Midbrain (tissue), 1 donor: ENCODE measurements at regions not wholly inside any gene's neighbourhood (a gene's known extent, or its start where the extent isn't known, plus 50 kb on each side); places are given as distances from the start of the nearest gene placed in this dataset.

ENCODE experiments used
- DNase-seq: peaks from one replicate; lab custom pipeline; 2025; lab: John Stamatoyannopoulos, UW

DNA sequence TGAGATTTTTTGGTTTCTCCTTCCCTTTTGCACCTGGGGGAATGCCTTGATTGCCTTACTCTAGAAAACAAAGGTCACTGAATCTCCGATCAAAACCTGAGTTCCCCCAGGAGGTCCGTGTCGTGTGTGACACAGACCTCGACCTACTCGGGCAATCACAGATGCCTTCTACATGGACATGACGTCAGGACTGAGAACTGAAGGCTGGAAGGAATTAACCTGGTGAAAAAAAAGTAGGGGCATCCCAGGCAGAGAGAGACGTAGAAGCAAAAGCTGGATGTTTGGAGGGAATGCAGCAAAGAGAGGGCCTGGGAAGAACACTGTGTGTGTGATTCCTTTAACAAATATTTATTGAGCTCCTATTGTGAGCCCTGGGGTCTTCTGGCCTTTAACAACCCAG, 178.0 kb downstream of the PRDM2 start:
- DNase-seq = no peak

DNA sequence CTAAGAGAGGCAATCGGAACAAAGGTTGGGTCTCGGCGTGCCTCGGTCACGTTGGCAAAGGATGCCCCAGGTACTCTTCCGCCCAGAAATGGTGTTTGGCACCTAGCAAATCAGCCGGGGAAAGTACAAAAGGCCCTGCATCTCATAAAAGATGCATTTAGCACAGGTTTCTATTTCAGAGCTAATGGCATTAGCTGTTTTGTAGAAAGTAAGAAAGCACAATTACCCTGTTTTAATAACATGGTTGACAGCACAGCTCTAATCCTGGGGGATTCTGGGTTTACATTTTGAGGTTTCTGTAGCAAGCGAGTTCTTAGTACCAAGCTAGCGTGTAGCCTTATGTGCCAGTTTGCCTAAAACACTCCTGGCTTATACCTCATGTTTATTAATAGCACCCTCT, 178.5 kb downstream of the PRDM2 start:
- no peak for DNase-seq

- DNase-seq = no peak
Measured at GRCh38 chr1:13881385-13882088, 181.5 kb downstream of the PRDM2 start.

- no peak for DNase-seq
Measured at GRCh38 chr1:13888351-13888986, 188.5 kb downstream of the PRDM2 start.

GRCh38 chr1:13889495-13889894, 189.5 kb downstream of the PRDM2 start:
- DNase-seq = no peak

- DNase-seq = no peak
Measured at GRCh38 chr1:13890766-13891165, 190.8 kb downstream of the PRDM2 start.

GRCh38 chr1:13892198-13892597, 192.2 kb downstream of the PRDM2 start:
- DNase-seq = no peak

DNA sequence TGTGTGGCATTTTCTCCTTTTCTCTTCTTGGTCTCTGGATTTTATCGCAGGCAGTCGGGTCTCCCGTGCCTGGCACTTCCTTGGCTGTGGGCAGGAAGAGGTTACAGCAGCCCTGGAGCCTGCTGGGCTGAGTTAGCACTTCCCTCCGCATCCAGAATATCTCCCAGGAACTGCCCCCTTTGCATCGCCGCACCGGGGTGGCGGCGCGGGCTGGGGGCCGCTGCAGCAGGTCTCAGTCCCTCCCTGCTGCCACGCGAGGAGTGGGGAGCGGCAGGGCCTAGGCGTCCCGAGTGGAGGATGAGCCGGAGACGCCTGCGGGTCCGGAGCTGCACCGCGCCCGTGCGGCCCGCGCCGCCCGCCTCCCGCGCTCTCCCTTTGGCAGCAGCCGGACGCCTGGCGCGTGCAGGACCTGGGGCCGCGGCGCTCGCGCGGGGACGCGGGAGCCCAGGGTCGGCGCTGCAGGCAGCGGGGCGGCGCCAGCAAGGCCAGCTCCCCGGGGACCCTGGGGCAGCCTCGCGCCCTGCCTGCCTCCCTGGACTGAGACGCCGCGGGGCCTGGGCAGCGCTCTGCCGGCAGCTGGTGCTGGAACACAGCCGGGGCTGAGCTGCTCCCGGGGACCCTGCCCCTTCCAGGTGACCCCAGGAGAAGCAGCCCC, 192.8 kb downstream of the PRDM2 start:
- DNase-seq = no peak

- no peak for DNase-seq
Measured at GRCh38 chr1:13893409-13893821, 193.4 kb downstream of the PRDM2 start.

GRCh38 chr1:13896932-13897331, 196.9 kb downstream of the PRDM2 start:
- no peak for DNase-seq

DNA sequence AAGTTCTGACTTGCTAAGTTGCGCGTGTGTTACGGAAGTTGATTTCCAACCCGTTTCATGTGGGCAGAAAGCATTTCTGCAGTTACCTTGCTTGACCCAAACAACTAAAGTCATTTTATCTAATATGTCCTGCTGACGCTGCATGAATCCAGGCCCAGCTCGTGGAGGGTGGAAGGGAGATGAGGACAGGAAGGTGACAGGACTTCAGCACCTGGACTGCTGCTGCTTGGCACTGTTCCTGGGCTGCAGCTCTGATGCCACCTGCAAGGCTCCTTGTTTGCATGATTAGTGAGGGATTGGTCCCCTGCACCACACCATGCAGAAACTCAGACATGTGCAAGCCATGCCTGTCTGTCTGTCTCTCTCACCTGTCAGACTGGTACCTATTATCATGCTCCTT, 198.4 kb downstream of the PRDM2 start:
- no peak for DNase-seq

- DNase-seq = no peak
Measured at GRCh38 chr1:13899856-13900255, 199.9 kb downstream of the PRDM2 start.

GRCh38 chr1:13900583-13900982, 200.6 kb downstream of the PRDM2 start:
- DNase-seq = no peak

- DNase-seq = no peak
Measured at GRCh38 chr1:13901039-13901438, 201.1 kb downstream of the PRDM2 start.

- DNase-seq = no peak
Measured at GRCh38 chr1:13901597-13901996, 201.6 kb downstream of the PRDM2 start.

DNA sequence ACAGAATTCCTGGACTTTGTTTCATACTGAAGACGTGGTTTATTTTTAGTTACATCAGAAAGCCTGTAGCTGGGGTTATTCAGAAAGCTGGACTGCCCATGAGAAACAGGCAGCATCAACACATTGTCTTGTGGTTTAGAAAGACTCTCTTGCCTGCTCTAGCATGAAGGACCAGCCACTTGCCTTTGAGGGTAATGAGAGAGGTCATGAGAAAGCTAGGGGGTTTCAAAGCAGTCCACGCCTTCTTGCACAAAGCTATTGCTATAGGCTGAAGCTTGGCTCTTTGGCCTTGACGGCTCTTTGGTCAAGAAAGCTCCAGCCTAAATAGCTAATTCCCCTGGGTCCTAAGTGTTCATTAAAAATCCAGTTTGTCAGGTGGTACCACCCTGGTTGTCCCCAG, 208.1 kb downstream of the PRDM2 start:
- no peak for DNase-seq

GRCh38 chr1:13911697-13912619, 212.0 kb downstream of the PRDM2 start:
- no peak for DNase-seq

GRCh38 chr1:13913396-13913795, 213.4 kb downstream of the PRDM2 start:
- no peak for DNase-seq

- DNase-seq = no peak
Measured at GRCh38 chr1:13916530-13916929, 216.5 kb downstream of the PRDM2 start.

GRCh38 chr1:13917607-13918006, 217.6 kb downstream of the PRDM2 start:
- DNase-seq = no peak

- DNase-seq = no peak
Measured at GRCh38 chr1:13918862-13919261, 218.9 kb downstream of the PRDM2 start.

GRCh38 chr1:13921190-13921589, 221.2 kb downstream of the PRDM2 start:
- DNase-seq = no peak
